Large intestine (tissue), 3 donors: ENCODE measurements at regions not wholly inside any gene's neighbourhood (a gene's known extent, or its start where the extent isn't known, plus 50 kb on each side); places are given as distances from the start of the nearest gene placed in this dataset.
"Not testable (repeated sequence)": the region's sequence is repeated elsewhere in the genome, so short reads cannot be mapped to it uniquely, and the experiment has no call there.

ENCODE experiments used
- DNase-seq, 2 donors: peaks; one replicate each; pipeline versions ENCODE4 v3.0.0 to v3.0.0-alpha.2; 2013
- H3K27ac ChIP-seq: one replicate; pipeline ENCODE4 v1.5.1; 2013; ENCODE audit warnings: low read length
- H3K27me3 ChIP-seq: 2 replicates; pipeline ENCODE4 v1.6.1; 2013; ENCODE audit warnings: low read length; ENCODE audit not compliant: control insufficient read depth, insufficient read depth
- H3K36me3 ChIP-seq: 2 replicates; pipeline ENCODE4 v1.6.1; 2013; ENCODE audit warnings: low read length; ENCODE audit not compliant: control insufficient read depth, insufficient read depth
- H3K4me1 ChIP-seq: one replicate; pipeline ENCODE4 v1.6.1; 2013; ENCODE audit warnings: low read length; ENCODE audit not compliant: control insufficient read depth, insufficient read depth
- H3K4me3 ChIP-seq: one replicate; pipeline ENCODE4 v1.5.1; 2013; ENCODE audit warnings: low read length
- H3K9me3 ChIP-seq: one replicate; pipeline ENCODE4 v1.6.1; 2013; ENCODE audit warnings: mild to moderate bottlenecking, low read depth, low read length, moderate library complexity; ENCODE audit not compliant: control insufficient read depth
- WGBS: methylation state at CpG from one replicate; pipeline ENCODE4 v1.1.5; 2013; ENCODE audit warnings: low lambda C conversion rate; ENCODE audit not compliant: insufficient coverage; 5-methylcytosine and 5-hydroxymethylcytosine counted together

DNA sequence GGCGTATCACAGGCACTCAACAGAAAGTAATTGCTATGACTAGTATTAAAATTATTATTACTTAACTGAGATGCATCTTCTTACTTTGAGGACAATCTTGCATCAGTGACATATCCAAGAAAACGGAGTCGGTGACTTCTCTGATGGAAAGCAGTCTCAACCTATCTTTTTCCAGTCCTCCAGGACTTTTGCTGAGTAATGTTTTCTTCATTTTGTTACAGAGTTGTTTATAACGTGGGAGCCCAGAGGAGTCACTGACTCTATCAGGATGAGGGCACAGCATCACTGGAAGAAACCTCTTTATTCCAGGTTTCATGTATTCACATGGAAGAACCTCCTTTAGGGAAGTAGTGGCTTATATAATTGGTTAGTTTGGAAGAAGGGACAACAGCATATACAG is 51.5 kb upstream of the MELK start:
- no peaks in the 10 kb centered on the region for H3K27me3 ChIP-seq
- no peak overlapping the region for H3K27ac ChIP-seq
- no peak overlapping the region for H3K4me3 ChIP-seq
- H3K36me3 ChIP-seq, result no peaks in the 10 kb centered on the region
- DNase-seq, result no peak
- H3K4me1 ChIP-seq, result no peaks in the 10 kb centered on the region
- 90% methylated on average over 2 of the region's 4 CpGs for WGBS
- no peaks in the 10 kb centered on the region for H3K9me3 ChIP-seq

DNA sequence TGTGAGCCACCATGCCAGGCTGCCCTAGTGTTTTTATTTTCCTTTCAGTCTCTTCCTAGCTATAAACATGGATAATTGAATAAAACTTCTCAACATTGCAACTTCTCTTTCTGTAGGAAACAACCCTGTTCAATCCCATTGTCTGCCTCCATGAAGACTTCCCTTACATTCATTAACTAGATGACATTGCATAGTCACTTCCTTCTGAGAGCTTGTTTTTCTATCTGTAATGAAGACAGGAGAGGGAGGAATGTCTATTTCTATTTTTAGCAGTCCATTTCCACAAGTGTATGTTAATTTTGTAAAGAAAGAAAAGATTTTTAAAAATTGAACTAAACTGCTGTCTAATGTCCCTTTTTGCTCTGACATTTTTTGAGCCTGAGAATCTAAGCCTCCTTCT is 55.6 kb upstream of the MELK start:
- Histone ChIP-seq H3K27ac (no peak overlapping the region), H3K9me3 (no peaks in the 10 kb centered on the region), H3K4me1 (no peaks in the 10 kb centered on the region), H3K27me3 (no peaks in the 10 kb centered on the region), H3K36me3 (no peaks in the 10 kb centered on the region), H3K4me3 (no peak overlapping the region)
- no peak for DNase-seq

DNA sequence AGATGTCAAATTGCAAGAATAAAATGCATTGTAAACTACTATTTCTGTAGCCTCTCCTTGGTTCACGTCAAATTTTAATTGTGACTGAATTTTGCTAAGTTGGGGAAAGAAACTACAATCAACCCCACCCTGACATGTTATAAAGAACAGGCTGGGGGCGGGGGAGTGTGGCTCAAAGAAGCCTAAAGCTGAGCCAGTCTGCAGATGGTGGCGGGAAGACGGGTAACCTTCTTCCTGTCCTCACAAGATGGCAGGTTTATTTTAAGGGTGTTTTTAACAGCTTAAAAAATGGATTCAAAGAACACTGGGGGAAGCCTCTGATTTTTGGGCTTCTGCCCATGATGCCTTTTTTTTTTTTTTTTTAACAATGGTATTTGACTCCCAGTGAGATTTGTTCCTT is 68.5 kb upstream of the MELK start:
- Histone ChIP-seq H3K4me3 (no peak overlapping the region), H3K27ac (no peak overlapping the region), H3K4me1 (peaks cover 16% of the 10 kb centered on the region), H3K27me3 (no peaks in the 10 kb centered on the region), H3K36me3 (no peaks in the 10 kb centered on the region), H3K9me3 (no peaks in the 10 kb centered on the region)
- no CpG with 5 or more reads among the region's 4 CpGs for WGBS
- DNase-seq, result no peak

DNA sequence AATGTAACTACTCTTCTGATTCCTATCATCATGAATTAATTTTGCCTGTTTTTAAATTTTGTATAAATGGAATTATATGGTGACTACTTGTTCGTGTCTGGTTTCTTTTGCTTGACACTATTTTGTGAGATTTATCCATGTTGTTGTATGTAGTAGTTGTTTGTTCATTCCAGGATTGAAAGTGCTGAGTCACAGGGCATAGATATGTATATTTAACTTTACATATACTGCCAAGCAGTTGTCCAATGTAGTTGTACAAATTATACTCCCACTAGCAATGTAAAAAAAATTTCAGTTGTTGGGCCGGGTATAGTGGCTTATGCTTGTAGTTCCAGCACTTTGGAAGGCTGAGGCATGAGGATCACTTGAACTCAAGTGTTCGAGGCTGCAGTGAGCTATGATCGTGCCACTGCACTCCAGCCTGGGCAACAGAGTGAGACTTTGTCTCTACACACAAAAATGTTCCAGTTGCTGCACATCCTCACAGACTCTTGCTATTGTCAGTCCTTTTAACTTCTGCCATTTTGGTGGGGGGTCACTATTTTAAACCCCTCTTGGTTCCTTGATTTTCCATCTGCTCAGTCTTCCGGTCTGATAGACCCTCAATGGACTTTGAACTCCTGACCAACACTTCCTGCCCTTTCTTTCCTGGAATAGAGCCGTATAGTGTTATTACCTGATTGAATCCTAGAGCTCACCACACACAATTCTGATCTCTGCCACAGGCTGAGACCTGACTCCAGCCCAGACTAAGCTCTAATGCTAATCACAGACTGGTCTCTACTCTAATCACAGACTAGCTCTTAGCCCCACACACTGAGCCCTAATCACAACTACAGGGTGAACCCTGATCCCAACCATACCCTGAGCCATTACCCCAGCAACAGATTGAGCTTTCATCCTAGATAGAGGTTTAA is 69.3 kb upstream of the MELK start:
- DNase-seq, result peak; percentile 16 to 56
- H3K36me3 ChIP-seq, result no peaks in the 10 kb centered on the region
- H3K27me3 ChIP-seq, result no peaks in the 10 kb centered on the region
- no peak overlapping the region for H3K4me3 ChIP-seq
- H3K4me1 ChIP-seq, result peaks cover 16% of the 10 kb centered on the region
- no peak overlapping the region for H3K27ac ChIP-seq
- no CpG with 5 or more reads among the region's 6 CpGs for WGBS
- H3K9me3 ChIP-seq, result no peaks in the 10 kb centered on the region

DNA sequence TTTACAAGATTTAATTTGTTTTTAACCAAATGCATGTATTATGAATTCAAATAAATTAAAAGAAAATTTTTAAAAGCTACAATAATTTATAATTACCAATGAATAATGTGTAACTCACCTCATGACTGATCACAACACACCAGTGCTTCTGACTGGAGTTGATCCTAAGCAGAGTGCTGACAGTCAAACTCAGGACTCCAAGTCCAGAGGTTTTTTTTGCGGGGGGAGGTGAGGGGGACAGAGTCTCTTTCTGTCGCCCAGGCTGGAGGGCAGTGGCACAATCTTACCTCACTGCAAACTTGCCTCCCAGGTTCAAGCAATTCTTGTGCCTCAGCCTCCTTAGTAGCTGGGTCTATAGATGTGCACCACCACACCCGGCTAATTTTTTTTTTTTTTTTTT is 71.0 kb upstream of the MELK start:
- peaks cover 16% of the 10 kb centered on the region for H3K4me1 ChIP-seq
- DNase-seq, result peak; percentile 34 to 66
- WGBS, result no CpG with 5 or more reads among the region's 3 CpGs
- H3K36me3 ChIP-seq, result no peaks in the 10 kb centered on the region
- no peaks in the 10 kb centered on the region for H3K27me3 ChIP-seq
- H3K9me3 ChIP-seq, result no peaks in the 10 kb centered on the region
- H3K4me3 ChIP-seq, result no peak overlapping the region
- no peak overlapping the region for H3K27ac ChIP-seq

DNA sequence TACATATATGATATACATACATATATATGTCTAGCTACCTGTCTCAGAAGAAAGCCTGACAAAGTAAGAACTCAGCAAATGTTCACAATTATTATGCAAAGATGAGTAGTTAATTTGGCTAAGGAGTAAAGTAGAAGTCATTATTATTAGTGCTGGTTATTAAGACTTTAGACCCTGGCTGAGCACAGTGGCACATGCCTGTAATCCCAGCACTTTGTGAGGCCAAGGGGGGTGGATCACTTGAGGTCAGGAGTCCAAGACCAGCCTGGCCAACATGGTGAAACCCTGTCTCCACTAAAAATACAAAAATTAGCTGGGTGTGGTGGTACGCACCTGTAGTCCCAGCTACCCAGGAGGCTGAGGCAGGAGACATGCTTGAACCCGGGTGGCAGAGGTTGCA is 71.8 kb upstream of the MELK start:
- WGBS, result no CpG with 5 or more reads among the region's 2 CpGs
- H3K4me1 ChIP-seq, result peaks cover 16% of the 10 kb centered on the region
- DNase-seq, result peak; percentile 21 to 76
- H3K9me3 ChIP-seq, H3K36me3 ChIP-seq, H3K27ac ChIP-seq, H3K27me3 ChIP-seq, H3K4me3 ChIP-seq: not testable (repeated sequence)

DNA sequence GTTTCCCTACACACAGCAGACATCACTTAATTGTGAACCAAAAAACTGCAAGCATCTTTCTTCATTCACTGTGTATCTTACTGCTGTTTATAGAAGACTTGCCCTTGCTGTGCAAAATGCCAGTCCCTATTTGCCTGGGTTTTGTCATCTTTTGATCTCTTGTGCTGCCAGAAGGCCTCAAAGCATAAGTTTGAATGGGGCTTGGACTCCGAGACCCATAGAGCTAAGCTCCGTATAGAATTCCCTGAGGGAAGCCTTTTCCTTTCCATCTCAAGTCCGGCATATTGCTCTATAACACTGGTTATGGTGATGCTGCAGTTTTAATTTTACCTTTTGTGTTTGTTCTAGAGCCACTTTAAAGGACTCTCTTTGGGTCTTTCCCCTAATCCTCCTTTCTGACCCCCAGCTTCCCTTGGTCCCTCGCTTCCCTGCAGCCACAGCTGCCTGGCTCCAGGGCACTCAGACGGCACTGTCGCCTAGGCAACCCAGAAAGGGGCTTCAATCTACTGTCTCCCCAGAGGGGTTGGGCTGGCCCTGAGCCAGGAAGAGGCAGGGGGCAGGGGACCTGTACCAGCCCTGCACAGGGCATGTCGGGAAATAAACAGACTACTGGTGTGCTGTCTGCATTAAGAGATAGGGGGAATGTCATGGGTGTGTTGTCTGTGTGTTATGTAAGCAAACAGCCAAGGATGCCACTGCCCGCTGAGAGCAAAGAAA is 73.4 kb upstream of the MELK start:
- DNase-seq, result no peak
- 60% methylated on average over 1 of the region's 8 CpGs for WGBS
- H3K4me3 ChIP-seq, result no peak overlapping the region

DNA sequence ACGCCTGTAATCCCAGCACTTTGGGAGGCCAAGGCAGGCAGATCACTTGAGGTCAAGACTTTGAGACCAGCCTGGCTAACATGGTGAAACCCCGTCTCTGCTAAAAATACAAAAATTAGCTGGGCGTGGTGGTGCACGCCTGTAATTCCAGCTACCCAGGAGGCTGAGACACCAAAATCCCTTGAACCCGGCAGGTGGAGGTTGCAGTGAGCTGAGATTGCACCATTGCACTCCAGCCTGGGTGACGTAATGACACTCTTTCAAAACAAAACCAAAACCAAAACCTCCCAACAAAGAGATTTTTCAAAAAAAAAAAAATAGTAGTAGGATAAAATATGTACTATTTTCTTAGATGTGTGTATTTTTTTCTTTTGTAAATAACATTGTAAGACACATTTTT is 79.1 kb upstream of the MELK start:
- not testable (repeated sequence) for H3K27me3 ChIP-seq, H3K27ac ChIP-seq, H3K4me3 ChIP-seq, DNase-seq, H3K4me1 ChIP-seq, H3K36me3 ChIP-seq, H3K9me3 ChIP-seq
- WGBS, result no CpG with 5 or more reads among the region's 6 CpGs

More for the DNA sequence above, 73.4 kb upstream of the MELK start:
- Histone ChIP-seq H3K36me3 (no peaks in the 10 kb centered on the region), H3K9me3 (no peaks in the 10 kb centered on the region), H3K27me3 (peaks cover 2% of the 10 kb centered on the region), H3K4me1 (peaks cover 16% of the 10 kb centered on the region), H3K27ac (no peak overlapping the region)

DNA sequence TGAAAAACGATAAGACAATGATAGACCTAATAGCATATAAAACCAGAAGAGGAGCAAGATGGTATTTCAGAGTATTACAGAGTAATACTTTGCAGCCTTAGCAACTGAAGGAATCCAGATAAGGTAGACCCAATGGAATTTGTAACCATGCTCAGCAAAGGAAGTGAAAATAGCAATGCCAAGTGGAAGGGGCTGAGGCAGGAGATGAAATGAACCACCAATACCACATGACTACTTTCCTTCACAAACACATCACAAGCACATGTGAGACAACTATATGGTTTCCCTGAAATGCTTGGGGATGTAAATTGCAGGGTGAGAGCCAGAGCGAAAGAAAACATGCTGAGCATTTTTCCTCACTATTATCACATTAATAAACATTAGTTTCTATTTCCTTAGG is 79.8 kb upstream of the MELK start:
- no peak for DNase-seq
- Histone ChIP-seq H3K4me1 (peaks cover 15% of the 10 kb centered on the region), H3K4me3 (no peak overlapping the region), H3K27me3 (peaks cover 2% of the 10 kb centered on the region), H3K9me3 (no peaks in the 10 kb centered on the region), H3K27ac (no peak overlapping the region), H3K36me3 (no peaks in the 10 kb centered on the region)
- 71% methylated on average over 1 of the region's 2 CpGs for WGBS

DNA sequence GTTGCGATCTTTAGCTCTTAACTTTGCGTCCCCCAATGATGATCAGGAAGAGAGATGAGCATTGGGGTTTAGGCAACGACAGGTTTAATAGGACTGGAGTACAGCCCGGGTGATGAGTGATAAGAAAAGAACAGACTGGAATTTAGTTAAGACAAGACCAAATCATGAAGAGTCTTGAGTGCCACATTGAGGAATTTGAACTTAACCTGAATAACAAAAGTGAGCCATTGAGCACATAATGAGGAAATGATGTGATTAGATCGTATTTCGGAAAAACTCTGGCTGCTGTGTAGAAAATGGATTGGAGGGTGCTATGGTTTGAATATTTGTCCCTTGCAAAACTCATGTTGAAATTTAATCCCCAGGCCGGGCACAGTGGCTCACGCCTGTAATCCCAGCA is 83.2 kb upstream of the MELK start:
- Histone ChIP-seq H3K27me3 (no peaks in the 10 kb centered on the region), H3K4me1 (peaks cover 18% of the 10 kb centered on the region), H3K36me3 (no peaks in the 10 kb centered on the region), H3K27ac (no peak overlapping the region), H3K9me3 (peaks cover 4% of the 10 kb centered on the region), H3K4me3 (no peak overlapping the region)
- WGBS, result no CpG with 5 or more reads among the region's 8 CpGs
- DNase-seq, result no peak
